ENCODE measurements at regions not wholly inside any gene's neighbourhood (a gene's known extent, or its start where the extent isn't known, plus 50 kb on each side); places are given as distances from the start of the nearest gene placed in this dataset.

- DNase-seq, result no peak
These were observed 260.6 kb upstream of the ESRRG start for GRCh38 chr1:216983823-216984222.

GRCh38 chr1:216961516-216961915 lies 238.3 kb upstream of the ESRRG start:
- DNase-seq, result no peak

- DNase-seq, result no peak
These were observed 237.5 kb upstream of the ESRRG start for GRCh38 chr1:216960716-216961115.

GRCh38 chr1:216958569-216958968 lies 235.3 kb upstream of the ESRRG start:
- no peak for DNase-seq

- DNase-seq, result no peak
These were observed 230.3 kb upstream of the ESRRG start for GRCh38 chr1:216953495-216953894.

- DNase-seq, result no peak
These were observed 229.6 kb upstream of the ESRRG start for GRCh38 chr1:216952864-216953263.

GRCh38 chr1:216945538-216946080 lies 222.4 kb upstream of the ESRRG start:
- DNase-seq, result no peak

GRCh38 chr1:216944864-216945510 lies 221.8 kb upstream of the ESRRG start:
- no peak for DNase-seq

GRCh38 chr1:216937491-216937890 lies 214.3 kb upstream of the ESRRG start:
- DNase-seq, result no peak

GRCh38 chr1:216936779-216937178 lies 213.6 kb upstream of the ESRRG start:
- DNase-seq, result no peak

- DNase-seq, result no peak
These were observed 212.7 kb upstream of the ESRRG start for GRCh38 chr1:216935901-216936300.

GRCh38 chr1:216932424-216932823 lies 209.2 kb upstream of the ESRRG start:
- no peak for DNase-seq

- DNase-seq, result no peak
These were observed 206.8 kb upstream of the ESRRG start for GRCh38 chr1:216929870-216930582.

- DNase-seq, result no peak
These were observed 204.4 kb upstream of the ESRRG start for GRCh38 chr1:216927633-216928032.

GRCh38 chr1:216926720-216927510 lies 203.7 kb upstream of the ESRRG start:
- DNase-seq, result no peak

GRCh38 chr1:216925962-216926625 lies 202.9 kb upstream of the ESRRG start:
- no peak for DNase-seq

- no peak for DNase-seq
These were observed 201.5 kb upstream of the ESRRG start for GRCh38 chr1:216924732-216925131.

- DNase-seq, result no peak
These were observed 200.4 kb upstream of the ESRRG start for GRCh38 chr1:216923601-216924000.

GRCh38 chr1:216922406-216922805 lies 199.2 kb upstream of the ESRRG start:
- DNase-seq, result no peak

GRCh38 chr1:216921866-216922265 lies 198.6 kb upstream of the ESRRG start:
- no peak for DNase-seq

GRCh38 chr1:216919060-216919970 lies 196.1 kb upstream of the ESRRG start:
- no peak for DNase-seq
